ENCODE measurements at regions not wholly inside any gene's neighbourhood (a gene's known extent, or its start where the extent isn't known, plus 50 kb on each side); places are given as distances from the start of the nearest gene placed in this dataset.

DNA sequence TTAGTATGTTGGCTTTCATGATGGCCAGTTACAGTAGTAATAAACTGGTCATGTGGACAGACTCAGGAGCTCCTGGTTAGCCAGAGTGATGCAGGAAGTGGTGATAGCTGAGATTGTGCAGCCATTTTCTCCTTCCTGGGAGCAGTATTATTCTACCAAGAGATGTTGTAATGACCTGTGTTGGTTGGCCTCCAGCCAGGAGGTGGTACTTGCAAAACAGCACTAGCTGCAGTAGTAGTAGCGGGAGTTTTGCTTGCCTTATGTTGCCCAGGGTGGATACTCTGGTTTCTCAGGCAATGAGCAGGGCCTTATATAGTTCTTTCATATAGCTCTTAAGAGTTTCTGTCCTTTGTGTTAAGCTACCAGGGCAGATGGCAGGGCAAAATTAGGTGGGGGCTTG, 998.8 kb downstream of the GLUD2 start:
- peak; percentile 11 for DNase-seq (ENCODE audit: low read depth)
- TF ChIP-seq, protein P1, sequence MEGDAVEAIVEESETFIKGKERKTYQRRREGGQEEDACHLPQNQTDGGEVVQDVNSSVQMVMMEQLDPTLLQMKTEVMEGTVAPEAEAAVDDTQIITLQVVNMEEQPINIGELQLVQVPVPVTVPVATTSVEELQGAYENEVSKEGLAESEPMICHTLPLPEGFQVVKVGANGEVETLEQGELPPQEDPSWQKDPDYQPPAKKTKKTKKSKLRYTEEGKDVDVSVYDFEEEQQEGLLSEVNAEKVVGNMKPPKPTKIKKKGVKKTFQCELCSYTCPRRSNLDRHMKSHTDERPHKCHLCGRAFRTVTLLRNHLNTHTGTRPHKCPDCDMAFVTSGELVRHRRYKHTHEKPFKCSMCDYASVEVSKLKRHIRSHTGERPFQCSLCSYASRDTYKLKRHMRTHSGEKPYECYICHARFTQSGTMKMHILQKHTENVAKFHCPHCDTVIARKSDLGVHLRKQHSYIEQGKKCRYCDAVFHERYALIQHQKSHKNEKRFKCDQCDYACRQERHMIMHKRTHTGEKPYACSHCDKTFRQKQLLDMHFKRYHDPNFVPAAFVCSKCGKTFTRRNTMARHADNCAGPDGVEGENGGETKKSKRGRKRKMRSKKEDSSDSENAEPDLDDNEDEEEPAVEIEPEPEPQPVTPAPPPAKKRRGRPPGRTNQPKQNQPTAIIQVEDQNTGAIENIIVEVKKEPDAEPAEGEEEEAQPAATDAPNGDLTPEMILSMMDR (IDR thresholded peaks at IDR 0.05; ENCODE audit: insufficient read depth, low read length): no peak
- H3K4me3 ChIP-seq (ENCODE audit: low read depth, low read length): no peak overlapping the region

DNA sequence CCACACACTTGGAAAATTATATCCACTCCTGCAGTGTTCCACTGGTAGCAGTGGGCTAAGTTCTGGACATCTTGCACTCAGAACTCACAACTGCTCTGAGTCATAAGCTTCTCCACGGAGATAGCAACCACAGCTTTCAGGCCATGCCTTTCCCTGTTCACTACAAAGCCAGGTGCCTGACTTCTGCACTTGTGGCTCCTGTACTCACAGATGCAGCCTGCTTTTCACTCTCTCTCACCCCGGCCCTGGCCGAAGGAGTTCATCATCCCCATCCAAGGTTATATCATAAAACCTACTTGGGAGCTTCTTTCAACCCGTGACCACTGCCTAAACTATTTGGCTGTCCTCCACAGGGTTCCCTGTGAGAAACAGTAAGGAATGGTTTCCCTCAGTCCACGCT, 999.4 kb downstream of the GLUD2 start:
- no peak overlapping the region for H3K4me3 ChIP-seq (ENCODE audit: low read depth, low read length)
- DNase-seq (ENCODE audit: low read depth): no peak
- TF ChIP-seq, protein P1 (IDR thresholded peaks at IDR 0.05; ENCODE audit: insufficient read depth, low read length): no peak

DNA sequence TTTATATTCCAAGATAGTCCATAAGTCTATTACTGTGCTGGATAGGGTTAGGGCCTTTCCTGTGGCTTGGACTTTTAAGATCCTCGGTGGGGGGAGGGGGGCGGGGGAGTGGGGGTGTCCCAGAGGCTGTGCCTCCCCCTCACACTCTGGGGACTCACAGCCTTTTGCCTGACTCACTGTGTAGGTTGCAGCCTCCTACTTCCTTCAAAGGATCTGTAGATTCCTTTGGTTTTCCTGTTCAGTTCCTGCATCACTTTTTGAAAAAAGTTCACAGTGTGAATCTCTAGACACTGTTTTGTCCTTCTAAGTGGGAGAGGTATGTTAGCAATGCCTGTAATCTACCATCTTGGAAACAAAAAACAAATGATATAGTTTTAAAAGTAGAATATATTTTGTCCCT, 999.9 kb downstream of the GLUD2 start:
- peak; percentile 1 for DNase-seq (ENCODE audit: low read depth)
- TF ChIP-seq, protein P1 (IDR thresholded peaks at IDR 0.05; ENCODE audit: insufficient read depth, low read length): no peak
- no peak overlapping the region for H3K4me3 ChIP-seq (ENCODE audit: low read depth, low read length)

DNA sequence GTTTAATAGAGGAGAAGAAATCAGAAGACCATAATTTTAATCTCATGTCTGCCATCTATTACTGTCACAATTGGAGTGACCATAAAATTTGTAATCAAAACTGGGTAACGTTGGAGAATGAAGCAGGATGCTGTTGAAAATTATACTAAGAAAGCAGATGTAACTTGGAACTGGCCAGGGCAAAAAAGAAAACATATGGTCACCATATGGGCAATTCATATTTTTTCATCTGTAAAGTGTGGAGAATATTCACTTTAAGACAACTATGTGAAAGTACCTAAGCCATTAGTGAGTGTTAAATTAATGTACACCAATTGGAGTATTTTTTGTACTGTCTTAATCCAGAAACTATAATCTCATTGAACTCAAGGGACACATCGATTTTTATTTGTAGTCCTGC, 1008.0 kb downstream of the GLUD2 start:
- H3K4me3 ChIP-seq (ENCODE audit: low read depth, low read length): no peak overlapping the region
- DNase-seq (ENCODE audit: low read depth): no peak
- TF ChIP-seq, protein P1 (IDR thresholded peaks at IDR 0.05; ENCODE audit: insufficient read depth, low read length): no peak

DNA sequence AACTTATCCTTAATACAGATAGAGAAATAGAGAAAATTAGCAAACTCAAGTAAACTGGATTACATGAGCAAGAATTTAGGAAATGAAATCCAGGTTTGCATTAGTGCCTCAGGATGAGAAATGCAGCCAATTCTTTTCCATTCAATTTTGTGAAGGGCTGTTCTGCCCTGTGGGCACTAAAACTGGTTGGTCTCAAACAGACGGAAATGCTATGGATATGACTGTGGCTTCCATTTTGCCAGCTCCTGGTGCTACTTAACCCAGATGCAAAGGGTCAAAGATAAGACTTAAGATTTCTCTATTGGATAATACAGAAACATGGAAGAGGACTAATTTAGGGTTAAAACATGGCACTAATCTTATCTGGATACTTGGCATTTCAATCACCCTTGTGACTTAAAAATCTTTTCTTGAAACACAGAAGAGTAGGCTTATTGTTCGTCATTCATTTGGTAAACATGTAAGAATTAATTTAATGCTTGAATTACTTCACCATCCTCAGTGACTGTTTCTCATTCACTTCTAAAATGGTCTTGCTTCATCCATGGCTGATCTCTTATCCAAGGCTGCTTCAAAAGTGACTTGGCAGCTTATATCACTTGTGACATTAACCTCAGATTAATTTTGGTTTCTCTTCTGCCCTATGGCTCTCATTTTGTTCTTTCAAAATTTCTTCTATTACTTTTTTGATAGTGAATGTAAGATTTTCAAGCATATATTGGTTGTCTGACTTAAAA, 1008.7 kb downstream of the GLUD2 start:
- no peak overlapping the region for H3K4me3 ChIP-seq (ENCODE audit: low read depth, low read length)
- no peak for DNase-seq (ENCODE audit: low read depth)
- TF ChIP-seq, protein P1 (IDR thresholded peaks at IDR 0.05; ENCODE audit: insufficient read depth, low read length): no peak

DNA sequence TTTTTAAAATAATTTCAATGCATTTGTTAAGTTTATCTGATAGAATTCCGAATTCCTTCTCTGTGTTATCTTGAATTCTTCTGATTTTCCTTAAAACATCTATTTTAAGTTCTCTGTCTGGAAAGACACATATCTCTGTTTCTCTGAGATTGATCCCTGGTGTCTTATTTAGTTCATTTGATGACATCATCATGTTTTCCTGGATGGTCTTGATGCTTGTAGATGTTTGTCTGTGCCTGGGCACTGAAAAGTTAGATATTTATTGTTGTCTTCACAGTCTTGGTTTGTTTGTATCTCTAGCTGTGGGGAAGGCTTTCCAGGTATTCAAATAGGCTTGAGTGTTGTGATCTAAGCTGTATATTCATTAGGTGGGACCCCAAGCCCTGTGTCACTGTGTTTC, 1028.8 kb downstream of the GLUD2 start:
- H3K4me3 ChIP-seq (ENCODE audit: low read depth, low read length): no peak overlapping the region
- no peak for DNase-seq (ENCODE audit: low read depth)
- TF ChIP-seq, protein P1 (IDR thresholded peaks at IDR 0.05; ENCODE audit: insufficient read depth, low read length): no peak

DNA sequence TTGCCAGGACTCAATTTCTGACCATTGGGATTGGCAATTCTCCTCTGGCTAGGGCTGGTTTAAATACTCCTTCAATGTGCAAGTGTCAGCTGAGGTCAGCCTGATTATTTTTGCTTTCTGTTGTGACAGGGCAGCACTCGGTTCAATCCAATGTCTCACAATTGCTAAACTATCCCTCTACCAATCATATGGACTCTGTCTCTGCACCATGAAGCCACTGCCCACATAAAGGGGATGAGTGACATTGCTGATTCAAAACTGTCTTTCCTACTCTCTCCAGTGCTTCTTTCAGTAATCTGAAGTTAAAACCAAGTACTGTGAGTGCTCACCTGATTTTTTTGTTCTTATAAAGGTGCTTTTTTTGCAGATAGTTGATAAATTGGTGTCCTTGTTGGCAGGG, 1030.7 kb downstream of the GLUD2 start:
- TF ChIP-seq, protein P1 (IDR thresholded peaks at IDR 0.05; ENCODE audit: insufficient read depth, low read length): no peak
- no peak for DNase-seq (ENCODE audit: low read depth)

More for the DNA sequence above, 1030.7 kb downstream of the GLUD2 start:
- no peak overlapping the region for H3K4me3 ChIP-seq (ENCODE audit: low read depth, low read length)

Data from fibroblast of the aortic adventitia (primary cell).